ENCODE measurements at regions not wholly inside any gene's neighbourhood (a gene's known extent, or its start where the extent isn't known, plus 50 kb on each side); places are given as distances from the start of the nearest gene placed in this dataset.
"Not testable (repeated sequence)": the region's sequence is repeated elsewhere in the genome, so short reads cannot be mapped to it uniquely, and the experiment has no call there.

DNA sequence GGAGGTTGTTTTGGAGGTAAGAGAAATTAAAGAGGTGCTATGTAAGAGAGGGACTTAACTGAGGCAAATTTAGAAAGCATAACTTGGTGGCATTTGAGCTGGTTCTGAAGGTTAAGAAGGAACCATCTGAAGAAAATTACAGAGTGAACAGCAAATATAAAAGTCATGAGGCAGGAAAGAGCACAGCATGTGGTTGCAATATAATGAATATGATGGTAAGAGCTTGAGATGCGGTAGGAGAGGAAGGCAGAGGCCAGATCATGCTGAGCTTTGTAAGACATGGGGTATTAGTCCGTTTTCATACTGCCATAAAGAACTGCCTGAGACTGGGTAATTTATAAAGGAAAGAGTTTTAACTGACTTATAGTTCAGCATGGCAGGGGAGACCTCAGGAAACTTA is 279.1 kb downstream of the UTRN start:
- H3K27ac ChIP-seq, result no peak overlapping the region
- TF ChIP-seq, protein P1, sequence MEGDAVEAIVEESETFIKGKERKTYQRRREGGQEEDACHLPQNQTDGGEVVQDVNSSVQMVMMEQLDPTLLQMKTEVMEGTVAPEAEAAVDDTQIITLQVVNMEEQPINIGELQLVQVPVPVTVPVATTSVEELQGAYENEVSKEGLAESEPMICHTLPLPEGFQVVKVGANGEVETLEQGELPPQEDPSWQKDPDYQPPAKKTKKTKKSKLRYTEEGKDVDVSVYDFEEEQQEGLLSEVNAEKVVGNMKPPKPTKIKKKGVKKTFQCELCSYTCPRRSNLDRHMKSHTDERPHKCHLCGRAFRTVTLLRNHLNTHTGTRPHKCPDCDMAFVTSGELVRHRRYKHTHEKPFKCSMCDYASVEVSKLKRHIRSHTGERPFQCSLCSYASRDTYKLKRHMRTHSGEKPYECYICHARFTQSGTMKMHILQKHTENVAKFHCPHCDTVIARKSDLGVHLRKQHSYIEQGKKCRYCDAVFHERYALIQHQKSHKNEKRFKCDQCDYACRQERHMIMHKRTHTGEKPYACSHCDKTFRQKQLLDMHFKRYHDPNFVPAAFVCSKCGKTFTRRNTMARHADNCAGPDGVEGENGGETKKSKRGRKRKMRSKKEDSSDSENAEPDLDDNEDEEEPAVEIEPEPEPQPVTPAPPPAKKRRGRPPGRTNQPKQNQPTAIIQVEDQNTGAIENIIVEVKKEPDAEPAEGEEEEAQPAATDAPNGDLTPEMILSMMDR (conservative IDR thresholded peaks at IDR 0.05), result no peak

DNA sequence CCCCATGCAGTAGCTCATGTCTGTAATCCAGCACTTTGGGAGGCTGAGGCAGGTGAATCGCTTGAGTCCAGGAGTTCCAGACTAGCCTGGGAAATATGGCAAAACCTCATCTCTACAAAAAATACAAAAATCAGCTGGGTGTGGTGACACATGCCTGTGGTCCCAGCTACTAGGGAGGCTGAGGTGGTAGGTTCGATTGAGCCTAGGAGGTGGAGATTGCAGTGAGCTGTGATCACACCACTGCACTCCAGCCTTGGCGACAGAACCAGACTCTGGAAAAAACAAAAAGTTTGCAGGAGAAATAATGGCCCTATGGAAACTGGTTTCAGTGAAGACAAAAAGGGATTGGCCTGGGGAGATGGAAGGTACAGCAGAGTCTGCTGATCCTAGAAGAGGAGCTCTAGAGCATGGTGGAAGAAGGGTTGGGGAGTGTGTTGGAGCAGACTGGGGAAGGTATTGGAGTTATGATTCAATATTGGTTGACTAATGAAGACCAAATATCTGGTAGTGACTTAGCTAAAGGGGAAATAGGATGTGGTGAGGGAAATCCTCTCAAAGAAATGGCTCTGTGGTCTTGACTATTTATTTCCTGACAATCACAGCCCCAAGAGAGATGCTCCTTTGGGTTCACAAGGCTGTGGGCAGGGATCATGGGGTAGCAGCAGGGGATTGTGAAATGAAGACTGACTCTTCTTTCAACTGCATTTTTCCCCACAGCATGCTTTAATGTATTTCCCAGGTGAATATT is 281.9 kb downstream of the UTRN start:
- TF ChIP-seq, protein P1 (conservative IDR thresholded peaks at IDR 0.05), result no peak

GRCh38 chr6:144568241-144568640 is 283.1 kb downstream of the UTRN start:
- H3K27ac ChIP-seq, result no peak overlapping the region
- TF ChIP-seq, protein P1 (conservative IDR thresholded peaks at IDR 0.05), result no peak

More for the DNA sequence above, 281.9 kb downstream of the UTRN start:
- no peak overlapping the region for H3K27ac ChIP-seq

GRCh38 chr6:144572541-144572940 is 287.4 kb downstream of the UTRN start:
- not testable (repeated sequence) for H3K27ac ChIP-seq

GRCh38 chr6:144574796-144575195 is 289.7 kb downstream of the UTRN start:
- TF ChIP-seq, protein P1 (conservative IDR thresholded peaks at IDR 0.05), result no peak
- no peak overlapping the region for H3K27ac ChIP-seq

GRCh38 chr6:144575327-144575726 is 290.2 kb downstream of the UTRN start:
- H3K27ac ChIP-seq, result no peak overlapping the region
- TF ChIP-seq, protein P1 (conservative IDR thresholded peaks at IDR 0.05), result no peak

GRCh38 chr6:144576871-144577270 is 291.7 kb downstream of the UTRN start:
- no peak overlapping the region for H3K27ac ChIP-seq
- TF ChIP-seq, protein P1 (conservative IDR thresholded peaks at IDR 0.05), result no peak

Data from VCaP (cell line).